DND-41 (cell line): ENCODE measurements at regions not wholly inside any gene's neighbourhood (a gene's known extent, or its start where the extent isn't known, plus 50 kb on each side); places are given as distances from the start of the nearest gene placed in this dataset.

Experiments used
- ATAC-seq: fragments of 200-7000 bp; cut with Tn5 transposase; 3 replicates; pipeline ENCODE4 v1.9.1; 2021; ENCODE audit warnings: low read depth; ENCODE audit not compliant: insufficient read depth
- DNase-seq: peaks from one replicate; pipeline ENCODE4 v3.0.0-alpha.2; 2020
- H2AFZ ChIP-seq: 2 replicates; pipeline ENCODE4 v1.6.0; 2012; ENCODE audit warnings: low read depth, low read length
- H3K27ac ChIP-seq: 2 replicates; pipeline ENCODE4 v1.5.1; 2012; ENCODE audit warnings: low read length, inconsistent platforms
- H3K27me3 ChIP-seq: fragments of 200-600 bp; sonication (generic); 2 replicates; pipeline ENCODE4 v1.6.0; 2012; ENCODE audit warnings: low read length, mild to moderate bottlenecking, inconsistent platforms; ENCODE audit not compliant: insufficient read depth, poor library complexity
- H3K36me3 ChIP-seq: 2 replicates; pipeline ENCODE4 v1.5.1; 2012; ENCODE audit warnings: low read length, inconsistent platforms; ENCODE audit not compliant: insufficient read depth
- H3K4me1 ChIP-seq: 2 replicates; pipeline ENCODE4 v1.5.1; 2012; ENCODE audit warnings: mild to moderate bottlenecking, low read length; ENCODE audit not compliant: insufficient read depth
- H3K4me2 ChIP-seq: 2 replicates; pipeline ENCODE4 v1.6.0; 2012; ENCODE audit warnings: mild to moderate bottlenecking, moderate library complexity, low read length, inconsistent platforms; ENCODE audit not compliant: insufficient read depth
- H3K4me3 ChIP-seq, 2 experiments: fragments of 200-600 bp in 1 of 2; shearing (Covaris generic) in 1 of 2; 2 replicates each; pipeline ENCODE4 v1.5.1; 2012 to 2016; ENCODE audit warnings: inconsistent platforms in 2 of 2, low read length in 2 of 2, mild to moderate bottlenecking in 2 of 2, low read depth in 1 of 2, moderate library complexity in 1 of 2
- H3K79me2 ChIP-seq: 2 replicates; pipeline ENCODE4 v1.6.0; 2012; ENCODE audit warnings: low read length, inconsistent platforms; ENCODE audit not compliant: insufficient read depth
- H3K9ac ChIP-seq: 2 replicates; pipeline ENCODE4 v1.6.0; 2012; ENCODE audit warnings: low read depth, mild to moderate bottlenecking, inconsistent platforms, low read length, moderate library complexity
- H3K9me3 ChIP-seq: 2 replicates; pipeline ENCODE4 v1.5.1; 2012; ENCODE audit warnings: low read length, moderate library complexity, mild to moderate bottlenecking, inconsistent platforms; ENCODE audit not compliant: insufficient read depth, severe bottlenecking
- H4K20me1 ChIP-seq: 2 replicates; pipeline ENCODE4 v1.6.0; 2012; ENCODE audit warnings: low read length; ENCODE audit not compliant: insufficient read depth
- CTCF ChIP-seq: IDR thresholded peaks from 2 replicates; pipeline ENCODE4 v1.5.1; 2012; ENCODE audit warnings: borderline replicate concordance, low read length, moderate library complexity, mild to moderate bottlenecking; ENCODE audit not compliant: poor library complexity, severe bottlenecking; ENCODE audit errors: extremely low read depth
- EZH2 ChIP-seq: IDR thresholded peaks from 3 replicates; pipeline ENCODE4 v1.6.1; 2012; ENCODE audit warnings: borderline replicate concordance, low read depth, mild to moderate bottlenecking, moderate library complexity, low read length, inconsistent platforms; ENCODE audit not compliant: severe bottlenecking

GRCh38 chr14:100474196-100474595 lies 113.0 kb downstream of the BEGAIN start:
- Histone ChIP-seq H3K79me2 (no peaks in the 10 kb centered on the region), H3K36me3 (no peaks in the 10 kb centered on the region), H2AFZ (no peak overlapping the region), H3K9ac (no peak overlapping the region), H3K27ac (no peak overlapping the region), H3K4me3 (no peak overlapping the region), H3K27me3 (no peaks in the 10 kb centered on the region), H4K20me1 (no peaks in the 10 kb centered on the region), H3K9me3 (no peaks in the 10 kb centered on the region), H3K4me2 (no peak overlapping the region), H3K4me1 (no peaks in the 10 kb centered on the region)
- TF ChIP-seq CTCF (no peak), EZH2 (no peak)
- no peak for ATAC-seq
- DNase-seq = no peak

GRCh38 chr14:100475268-100475667 lies 111.9 kb downstream of the BEGAIN start:
- ATAC-seq (no peak), DNase-seq (no peak)
- Histone ChIP-seq H3K4me2 (no peak overlapping the region), H3K27me3 (no peaks in the 10 kb centered on the region), H3K4me1 (no peaks in the 10 kb centered on the region), H3K79me2 (no peaks in the 10 kb centered on the region), H3K36me3 (no peaks in the 10 kb centered on the region), H4K20me1 (no peaks in the 10 kb centered on the region), H3K27ac (no peak overlapping the region), H3K9ac (no peak overlapping the region), H3K4me3 (no peak overlapping the region), H3K9me3 (no peaks in the 10 kb centered on the region), H2AFZ (no peak overlapping the region)
- TF ChIP-seq EZH2 (no peak), CTCF (no peak)

- no peak overlapping the region for H3K4me3 ChIP-seq
- ATAC-seq (no peak), DNase-seq (no peak)
- H3K9me3 ChIP-seq = no peaks in the 10 kb centered on the region
- H2AFZ ChIP-seq = no peak overlapping the region
- no peaks in the 10 kb centered on the region for H3K79me2 ChIP-seq
- no peak overlapping the region for H3K27ac ChIP-seq
- no peak overlapping the region for H3K4me2 ChIP-seq
- no peaks in the 10 kb centered on the region for H3K4me1 ChIP-seq
- H3K9ac ChIP-seq = no peak overlapping the region
- H4K20me1 ChIP-seq = no peaks in the 10 kb centered on the region
- H3K27me3 ChIP-seq = no peaks in the 10 kb centered on the region
- TF ChIP-seq EZH2 (no peak), CTCF (no peak)
- H3K36me3 ChIP-seq = no peaks in the 10 kb centered on the region
Measured at GRCh38 chr14:100476012-100476822, 111.0 kb downstream of the BEGAIN start.
